ENCODE measurements at regions not wholly inside any gene's neighbourhood (a gene's known extent, or its start where the extent isn't known, plus 50 kb on each side); places are given as distances from the start of the nearest gene placed in this dataset.

DNA sequence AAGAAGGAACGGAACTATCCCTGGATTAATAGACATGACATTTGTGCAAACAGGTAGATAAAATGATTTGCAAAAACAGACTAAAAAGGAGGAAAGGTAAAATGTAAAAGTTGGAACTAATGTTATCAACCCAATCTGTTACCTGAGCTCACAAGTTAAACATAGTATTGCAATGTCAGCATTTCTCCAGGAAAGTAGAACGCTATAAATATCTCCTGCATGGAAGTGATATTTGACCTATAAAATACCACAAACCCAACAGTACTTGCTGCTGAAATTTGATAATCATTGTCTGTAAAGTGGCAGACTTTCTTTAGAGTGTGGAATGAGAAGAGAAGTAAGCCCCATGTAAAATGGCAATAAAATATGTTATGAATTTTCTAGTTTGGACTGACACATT is 1435.7 kb downstream of the LRFN5 start:
- TF ChIP-seq OSR1 (CRISPR knock-in tag; IDR thresholded peaks at IDR 0.05): no peak
- no peak for TF ChIP-seq ESRRG (CRISPR knock-in tag; IDR thresholded peaks at IDR 0.05)
- TF ChIP-seq, protein P1, sequence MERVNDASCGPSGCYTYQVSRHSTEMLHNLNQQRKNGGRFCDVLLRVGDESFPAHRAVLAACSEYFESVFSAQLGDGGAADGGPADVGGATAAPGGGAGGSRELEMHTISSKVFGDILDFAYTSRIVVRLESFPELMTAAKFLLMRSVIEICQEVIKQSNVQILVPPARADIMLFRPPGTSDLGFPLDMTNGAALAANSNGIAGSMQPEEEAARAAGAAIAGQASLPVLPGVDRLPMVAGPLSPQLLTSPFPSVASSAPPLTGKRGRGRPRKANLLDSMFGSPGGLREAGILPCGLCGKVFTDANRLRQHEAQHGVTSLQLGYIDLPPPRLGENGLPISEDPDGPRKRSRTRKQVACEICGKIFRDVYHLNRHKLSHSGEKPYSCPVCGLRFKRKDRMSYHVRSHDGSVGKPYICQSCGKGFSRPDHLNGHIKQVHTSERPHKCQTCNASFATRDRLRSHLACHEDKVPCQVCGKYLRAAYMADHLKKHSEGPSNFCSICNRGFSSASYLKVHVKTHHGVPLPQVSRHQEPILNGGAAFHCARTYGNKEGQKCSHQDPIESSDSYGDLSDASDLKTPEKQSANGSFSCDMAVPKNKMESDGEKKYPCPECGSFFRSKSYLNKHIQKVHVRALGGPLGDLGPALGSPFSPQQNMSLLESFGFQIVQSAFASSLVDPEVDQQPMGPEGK (CRISPR knock-in tag; IDR thresholded peaks at IDR 0.05; ENCODE audit: borderline replicate concordance): no peak
- TF ChIP-seq, protein P2, sequence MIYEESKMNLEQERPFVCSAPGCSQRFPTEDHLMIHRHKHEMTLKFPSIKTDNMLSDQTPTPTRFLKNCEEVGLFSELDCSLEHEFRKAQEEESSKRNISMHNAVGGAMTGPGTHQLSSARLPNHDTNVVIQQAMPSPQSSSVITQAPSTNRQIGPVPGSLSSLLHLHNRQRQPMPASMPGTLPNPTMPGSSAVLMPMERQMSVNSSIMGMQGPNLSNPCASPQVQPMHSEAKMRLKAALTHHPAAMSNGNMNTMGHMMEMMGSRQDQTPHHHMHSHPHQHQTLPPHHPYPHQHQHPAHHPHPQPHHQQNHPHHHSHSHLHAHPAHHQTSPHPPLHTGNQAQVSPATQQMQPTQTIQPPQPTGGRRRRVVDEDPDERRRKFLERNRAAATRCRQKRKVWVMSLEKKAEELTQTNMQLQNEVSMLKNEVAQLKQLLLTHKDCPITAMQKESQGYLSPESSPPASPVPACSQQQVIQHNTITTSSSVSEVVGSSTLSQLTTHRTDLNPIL (CRISPR knock-in tag; IDR thresholded peaks at IDR 0.05; ENCODE audit: low read depth): no peak
- TF ChIP-seq ZFP30 (CRISPR knock-in tag; IDR thresholded peaks at IDR 0.05): no peak
- TF ChIP-seq, protein P3, sequence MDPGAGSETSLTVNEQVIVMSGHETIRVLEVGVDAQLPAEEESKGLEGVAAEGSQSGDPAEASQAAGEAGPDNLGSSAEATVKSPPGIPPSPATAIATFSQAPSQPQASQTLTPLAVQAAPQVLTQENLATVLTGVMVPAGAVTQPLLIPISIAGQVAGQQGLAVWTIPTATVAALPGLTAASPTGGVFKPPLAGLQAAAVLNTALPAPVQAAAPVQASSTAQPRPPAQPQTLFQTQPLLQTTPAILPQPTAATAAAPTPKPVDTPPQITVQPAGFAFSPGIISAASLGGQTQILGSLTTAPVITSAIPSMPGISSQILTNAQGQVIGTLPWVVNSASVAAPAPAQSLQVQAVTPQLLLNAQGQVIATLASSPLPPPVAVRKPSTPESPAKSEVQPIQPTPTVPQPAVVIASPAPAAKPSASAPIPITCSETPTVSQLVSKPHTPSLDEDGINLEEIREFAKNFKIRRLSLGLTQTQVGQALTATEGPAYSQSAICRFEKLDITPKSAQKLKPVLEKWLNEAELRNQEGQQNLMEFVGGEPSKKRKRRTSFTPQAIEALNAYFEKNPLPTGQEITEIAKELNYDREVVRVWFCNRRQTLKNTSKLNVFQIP (CRISPR knock-in tag; IDR thresholded peaks at IDR 0.05; ENCODE audit: borderline replicate concordance, low read depth): no peak
- no peak for TF ChIP-seq ZC3H10 (CRISPR knock-in tag; IDR thresholded peaks at IDR 0.05)
- no peak for TF ChIP-seq ZNF70 (CRISPR knock-in tag; IDR thresholded peaks at IDR 0.05)
- TF ChIP-seq, protein P4, sequence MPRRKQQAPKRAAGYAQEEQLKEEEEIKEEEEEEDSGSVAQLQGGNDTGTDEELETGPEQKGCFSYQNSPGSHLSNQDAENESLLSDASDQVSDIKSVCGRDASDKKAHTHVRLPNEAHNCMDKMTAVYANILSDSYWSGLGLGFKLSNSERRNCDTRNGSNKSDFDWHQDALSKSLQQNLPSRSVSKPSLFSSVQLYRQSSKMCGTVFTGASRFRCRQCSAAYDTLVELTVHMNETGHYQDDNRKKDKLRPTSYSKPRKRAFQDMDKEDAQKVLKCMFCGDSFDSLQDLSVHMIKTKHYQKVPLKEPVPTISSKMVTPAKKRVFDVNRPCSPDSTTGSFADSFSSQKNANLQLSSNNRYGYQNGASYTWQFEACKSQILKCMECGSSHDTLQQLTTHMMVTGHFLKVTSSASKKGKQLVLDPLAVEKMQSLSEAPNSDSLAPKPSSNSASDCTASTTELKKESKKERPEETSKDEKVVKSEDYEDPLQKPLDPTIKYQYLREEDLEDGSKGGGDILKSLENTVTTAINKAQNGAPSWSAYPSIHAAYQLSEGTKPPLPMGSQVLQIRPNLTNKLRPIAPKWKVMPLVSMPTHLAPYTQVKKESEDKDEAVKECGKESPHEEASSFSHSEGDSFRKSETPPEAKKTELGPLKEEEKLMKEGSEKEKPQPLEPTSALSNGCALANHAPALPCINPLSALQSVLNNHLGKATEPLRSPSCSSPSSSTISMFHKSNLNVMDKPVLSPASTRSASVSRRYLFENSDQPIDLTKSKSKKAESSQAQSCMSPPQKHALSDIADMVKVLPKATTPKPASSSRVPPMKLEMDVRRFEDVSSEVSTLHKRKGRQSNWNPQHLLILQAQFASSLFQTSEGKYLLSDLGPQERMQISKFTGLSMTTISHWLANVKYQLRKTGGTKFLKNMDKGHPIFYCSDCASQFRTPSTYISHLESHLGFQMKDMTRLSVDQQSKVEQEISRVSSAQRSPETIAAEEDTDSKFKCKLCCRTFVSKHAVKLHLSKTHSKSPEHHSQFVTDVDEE (CRISPR knock-in tag; IDR thresholded peaks at IDR 0.05): no peak
